Retina (tissue), 1 donor: ENCODE measurements at regions not wholly inside any gene's neighbourhood (a gene's known extent, or its start where the extent isn't known, plus 50 kb on each side); places are given as distances from the start of the nearest gene placed in this dataset.
A peak's percentile ranks its signal among the peaks of the same experiment; 100 is the strongest.

Source experiments
- DNase-seq: peaks from one replicate; pipeline ENCODE4 v3.0.0-alpha.2; 2016

DNA sequence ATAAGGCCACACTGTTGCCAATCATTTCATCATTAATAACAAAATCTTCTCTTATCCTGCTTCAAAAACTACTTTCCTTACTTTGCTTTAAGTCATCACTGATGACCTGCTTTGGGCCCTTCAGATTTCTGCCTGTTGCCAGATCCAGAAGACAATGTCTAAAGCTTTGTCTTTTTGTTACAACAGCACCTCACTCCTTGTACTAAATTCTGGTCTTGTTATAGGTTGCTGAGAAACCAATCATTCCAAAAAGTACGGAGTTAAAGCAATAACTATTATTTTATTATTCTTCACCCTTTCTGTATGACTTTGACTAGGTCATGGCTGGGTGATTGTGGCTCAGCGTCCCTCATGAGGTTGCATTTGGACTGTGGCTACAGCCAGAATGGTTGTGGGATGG, 633.5 kb downstream of the PTPRU start:
- DNase-seq = no peak

GRCh38 chr1:29868944-29869343, 632.6 kb downstream of the PTPRU start:
- no peak for DNase-seq

GRCh38 chr1:29868096-29868495, 631.8 kb downstream of the PTPRU start:
- no peak for DNase-seq

DNA sequence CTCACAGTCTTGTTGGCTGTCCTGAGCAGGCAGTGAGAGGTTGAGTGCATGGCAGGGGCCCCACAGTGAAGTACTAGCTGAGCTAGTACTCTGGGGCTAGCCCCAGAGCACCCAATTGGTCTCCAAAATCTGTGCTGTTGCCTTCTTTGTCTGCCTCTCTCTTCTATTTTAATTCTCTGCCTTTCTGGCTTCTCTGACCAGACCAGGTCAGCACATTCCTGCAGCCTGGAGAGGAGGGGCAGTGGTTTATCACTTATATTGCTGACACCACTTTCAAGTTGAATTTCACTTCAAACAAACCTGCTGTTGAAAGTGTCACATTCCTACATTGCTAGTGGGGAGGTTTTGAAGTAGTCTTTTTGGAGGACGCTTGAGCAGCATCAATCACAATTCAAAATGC, 628.7 kb downstream of the PTPRU start:
- no peak for DNase-seq

DNA sequence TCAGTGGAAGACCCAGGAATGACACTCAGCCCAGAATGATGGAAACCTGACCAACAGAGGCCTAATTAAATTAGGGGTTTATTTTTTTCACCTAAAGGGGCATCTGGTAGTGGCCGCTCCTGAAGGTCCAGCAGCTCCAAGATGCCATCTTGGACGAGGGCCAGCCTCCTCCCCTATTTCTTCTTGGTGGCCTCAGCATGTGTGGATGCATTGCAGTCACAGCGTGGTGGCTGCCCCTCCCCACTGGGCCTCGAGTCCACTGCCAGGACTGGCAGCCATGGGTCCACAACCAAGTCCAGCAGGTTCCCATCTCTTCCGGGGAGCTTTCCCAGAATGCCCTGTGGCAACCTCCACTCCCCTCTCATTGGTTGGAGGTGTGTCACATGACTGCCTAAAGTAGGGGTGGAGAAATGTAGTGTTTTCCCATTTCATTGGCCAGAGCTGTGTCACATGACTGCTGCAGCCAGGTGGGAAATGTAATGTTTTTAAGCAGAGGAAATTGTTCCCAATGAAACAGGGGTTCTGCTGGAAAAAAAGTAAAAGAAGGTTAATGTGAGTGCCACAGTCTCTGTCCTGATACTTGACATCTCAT, 628.2 kb downstream of the PTPRU start:
- no peak for DNase-seq

DNA sequence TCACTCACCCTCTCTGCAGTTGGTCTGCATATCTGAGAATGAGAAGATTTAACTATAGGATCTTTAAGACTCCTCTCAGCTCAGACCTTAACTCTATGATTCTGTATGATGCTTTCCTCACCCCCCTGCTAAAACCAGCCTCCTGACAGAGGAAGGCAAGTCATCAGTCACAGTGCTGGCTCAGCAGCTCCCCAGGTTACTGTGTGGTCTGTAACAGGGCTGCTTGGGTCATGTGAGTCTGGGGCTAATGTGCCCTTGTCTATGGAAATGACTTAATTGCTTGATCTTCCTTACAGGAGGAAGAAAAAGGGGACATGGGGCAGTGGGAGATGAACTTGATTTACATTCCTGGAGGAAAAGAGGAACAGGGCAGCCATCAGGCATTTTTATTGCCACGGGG, 625.6 kb downstream of the PTPRU start:
- no peak for DNase-seq

DNA sequence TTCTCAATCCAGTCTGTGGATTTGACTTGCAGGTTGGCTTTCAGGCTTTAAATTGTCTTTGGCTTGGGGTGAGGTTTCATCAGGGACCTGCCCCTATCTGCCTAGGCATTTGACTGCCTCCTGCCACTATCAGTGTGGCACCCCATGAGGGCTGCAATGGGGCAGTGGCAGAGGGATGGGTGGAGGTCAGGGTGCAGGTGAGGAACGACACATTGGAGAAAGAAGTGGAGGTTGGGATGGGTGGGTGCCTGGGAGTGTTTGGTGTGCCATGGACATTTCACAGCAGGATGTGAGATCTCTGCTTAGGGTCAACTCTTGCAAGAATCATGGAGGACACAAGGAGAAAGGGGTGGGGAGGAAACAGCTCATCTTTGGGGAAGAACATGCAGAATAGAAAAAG, 625.1 kb downstream of the PTPRU start:
- DNase-seq = no peak

- DNase-seq = no peak
Observed at GRCh38 chr1:29860681-29861080, 624.4 kb downstream of the PTPRU start.

GRCh38 chr1:29860056-29860455, 623.7 kb downstream of the PTPRU start:
- no peak for DNase-seq

- no peak for DNase-seq
Observed at GRCh38 chr1:29859126-29859525, 622.8 kb downstream of the PTPRU start.

GRCh38 chr1:29858646-29859045, 622.3 kb downstream of the PTPRU start:
- no peak for DNase-seq

- peak; percentile 38 for DNase-seq
Observed at GRCh38 chr1:29856340-29857114, 620.2 kb downstream of the PTPRU start.

GRCh38 chr1:29855561-29856160, 619.3 kb downstream of the PTPRU start:
- peak; percentile 57 for DNase-seq

DNA sequence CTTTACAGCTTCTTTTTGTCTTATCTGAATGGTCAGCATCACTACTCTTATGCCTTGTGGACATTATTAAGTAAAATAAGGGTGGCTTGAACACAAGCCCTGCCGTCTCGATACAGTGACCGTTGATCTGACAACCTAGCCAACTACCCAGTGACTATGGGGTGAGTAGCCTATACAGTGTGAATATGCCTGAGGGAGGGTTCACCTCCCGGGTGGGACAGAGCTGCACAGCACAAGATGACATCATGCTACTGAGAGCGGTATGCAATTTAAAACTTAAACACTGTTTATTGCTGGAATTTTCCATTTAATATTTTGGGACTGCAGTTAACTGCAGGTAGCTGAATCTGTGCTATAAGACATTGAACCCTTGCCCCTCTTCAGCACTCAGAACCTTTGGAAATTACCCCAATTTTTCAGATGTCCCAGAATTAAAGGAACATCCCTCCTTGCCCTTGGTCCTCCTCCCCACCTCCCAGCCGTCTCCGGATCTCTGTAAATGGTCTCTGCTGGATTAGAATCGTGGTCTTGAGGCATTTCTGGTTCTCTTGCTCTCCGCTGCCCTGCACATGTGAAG, 618.5 kb downstream of the PTPRU start:
- no peak for DNase-seq

GRCh38 chr1:29853716-29854330, 617.5 kb downstream of the PTPRU start:
- no peak for DNase-seq

GRCh38 chr1:29852248-29852647, 615.9 kb downstream of the PTPRU start:
- no peak for DNase-seq

- DNase-seq = no peak
Observed at GRCh38 chr1:29851691-29852090, 615.4 kb downstream of the PTPRU start.

- DNase-seq = no peak
Observed at GRCh38 chr1:29849991-29850757, 613.9 kb downstream of the PTPRU start.

GRCh38 chr1:29849038-29849750, 612.9 kb downstream of the PTPRU start:
- DNase-seq = no peak

- DNase-seq = no peak
Observed at GRCh38 chr1:29845910-29846309, 609.6 kb downstream of the PTPRU start.

DNA sequence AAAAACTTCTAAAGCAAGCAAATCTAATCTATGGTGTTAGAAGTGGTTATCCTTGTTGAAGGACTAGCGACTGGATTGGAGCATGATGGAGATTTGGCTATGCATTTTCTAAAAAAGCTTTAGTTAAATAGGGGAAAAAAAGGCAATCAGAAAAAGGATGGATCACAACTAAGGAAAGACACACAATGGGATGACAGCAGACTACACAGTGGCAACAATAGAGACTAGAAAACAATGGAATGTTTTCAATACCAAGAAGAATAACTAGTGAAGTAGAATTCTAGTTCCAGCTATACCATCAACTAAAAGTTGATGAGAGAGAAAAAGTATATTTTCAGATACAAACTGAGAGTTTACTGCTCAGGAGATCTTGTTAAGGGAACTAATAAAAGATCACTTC, 605.8 kb downstream of the PTPRU start:
- DNase-seq = no peak

DNA sequence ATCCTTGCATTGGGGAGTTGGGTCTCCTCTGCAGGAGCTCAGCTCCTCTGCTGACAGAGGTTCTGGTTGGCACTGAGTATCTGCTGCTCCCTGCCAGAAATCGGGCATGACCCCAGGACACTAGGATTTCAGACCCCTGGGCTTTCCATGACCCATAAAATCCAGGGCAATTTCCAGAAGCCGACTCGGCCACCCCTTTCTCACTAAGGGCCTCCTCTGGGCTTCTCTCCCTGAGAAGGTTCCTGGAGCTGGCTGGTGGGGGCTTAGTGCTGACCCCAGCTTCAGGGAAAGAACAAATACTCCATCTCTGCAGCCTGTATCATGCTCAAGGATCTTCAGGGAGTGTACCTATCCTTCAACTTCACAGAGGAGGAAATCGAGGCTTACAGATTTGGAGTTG, 603.4 kb downstream of the PTPRU start:
- no peak for DNase-seq
